Glomerular visceral epithelial cell (primary cell): ENCODE measurements at regions not wholly inside any gene's neighbourhood (a gene's known extent, or its start where the extent isn't known, plus 50 kb on each side); places are given as distances from the start of the nearest gene placed in this dataset.
A peak's percentile ranks its signal among the peaks of the same experiment; 100 is the strongest.

ENCODE experiments used
- DNase-seq: peaks from one replicate; pipeline ENCODE4 v3.0.0-alpha.2; 2016; ENCODE audit errors: extremely low spot score

- DNase-seq = no peak
Observed at GRCh38 chr11:32316858-32317642, 118.3 kb downstream of the WT1 start.

DNA sequence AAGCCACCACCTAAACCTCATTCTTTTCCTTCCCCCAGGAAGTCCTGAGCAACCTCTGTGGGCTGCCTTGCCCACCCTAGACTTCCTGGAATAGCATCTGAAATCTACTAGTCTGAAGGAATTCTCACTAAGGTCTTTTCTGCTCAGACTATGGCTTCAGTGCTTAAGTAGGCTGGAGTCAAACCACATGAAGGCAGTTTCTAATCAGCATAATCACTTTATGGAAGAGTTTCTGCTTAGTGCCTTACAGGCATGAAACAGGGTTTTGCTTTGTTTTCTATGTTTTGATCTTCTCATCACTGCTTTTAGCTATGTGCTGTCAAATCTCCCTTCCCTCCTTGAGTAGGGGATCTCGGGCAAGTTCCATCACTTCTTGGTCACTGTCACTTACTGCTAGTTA, 117.7 kb downstream of the WT1 start:
- DNase-seq = no peak

DNA sequence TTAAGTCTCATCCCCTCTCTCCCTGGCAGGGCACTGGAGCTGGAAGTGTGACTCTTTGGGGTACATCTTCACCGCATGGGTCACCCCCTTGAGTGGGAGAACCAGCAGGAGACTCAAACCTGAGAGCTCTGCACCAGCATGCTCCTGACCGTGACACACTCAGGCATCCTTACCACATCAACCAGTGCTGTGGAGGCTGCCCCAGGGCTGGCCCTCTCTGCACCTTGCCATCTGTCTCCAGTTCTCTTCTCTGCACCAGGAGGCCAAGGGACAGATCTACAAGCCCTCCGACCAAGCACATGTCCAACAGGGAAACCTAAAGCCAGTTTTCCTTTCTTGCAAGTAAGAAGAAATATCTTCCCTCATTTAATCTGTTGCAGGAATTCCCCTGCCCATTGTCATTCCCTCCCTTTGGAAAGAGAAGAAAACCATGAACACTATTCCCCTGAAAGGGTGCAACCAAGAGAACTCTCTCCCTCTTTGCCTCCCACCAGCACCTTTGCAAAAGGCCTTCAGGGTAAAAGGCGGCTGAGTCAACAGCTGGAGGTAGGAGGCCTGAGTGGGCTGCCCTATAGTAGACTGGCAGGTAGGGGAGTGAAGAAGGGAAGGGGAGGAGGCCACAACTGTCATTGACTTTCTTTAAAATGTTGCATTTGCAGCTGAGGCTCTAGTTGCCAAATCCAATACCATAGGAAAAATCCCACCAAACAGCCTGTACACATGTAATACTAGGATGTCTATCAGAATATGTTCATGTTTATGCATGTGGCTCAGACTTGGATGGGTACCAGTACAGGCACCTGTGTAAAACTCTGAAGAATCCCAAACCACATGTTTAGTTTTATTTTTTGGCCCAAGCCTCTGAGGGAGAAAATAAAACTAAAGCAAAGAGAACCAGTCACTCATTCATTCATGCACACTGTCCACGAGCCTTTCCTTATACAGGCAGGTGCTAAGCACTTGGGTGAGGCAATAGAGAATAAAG, 117.0 kb downstream of the WT1 start:
- no peak for DNase-seq

DNA sequence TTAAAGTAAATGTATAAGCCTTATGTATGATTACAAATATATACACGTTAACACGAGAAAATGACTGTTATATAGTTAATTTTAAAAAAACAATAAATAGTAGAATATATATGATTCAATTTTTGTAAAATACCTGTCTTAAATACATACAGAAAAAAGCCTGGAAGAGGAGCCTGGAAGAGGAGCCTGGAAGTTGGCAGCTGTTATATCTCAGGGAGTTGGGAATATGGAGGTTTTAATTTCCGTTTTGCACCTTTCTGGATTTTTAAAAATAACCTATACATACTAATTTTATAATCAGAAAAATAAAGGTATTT, 111.6 kb downstream of the WT1 start:
- no peak for DNase-seq

DNA sequence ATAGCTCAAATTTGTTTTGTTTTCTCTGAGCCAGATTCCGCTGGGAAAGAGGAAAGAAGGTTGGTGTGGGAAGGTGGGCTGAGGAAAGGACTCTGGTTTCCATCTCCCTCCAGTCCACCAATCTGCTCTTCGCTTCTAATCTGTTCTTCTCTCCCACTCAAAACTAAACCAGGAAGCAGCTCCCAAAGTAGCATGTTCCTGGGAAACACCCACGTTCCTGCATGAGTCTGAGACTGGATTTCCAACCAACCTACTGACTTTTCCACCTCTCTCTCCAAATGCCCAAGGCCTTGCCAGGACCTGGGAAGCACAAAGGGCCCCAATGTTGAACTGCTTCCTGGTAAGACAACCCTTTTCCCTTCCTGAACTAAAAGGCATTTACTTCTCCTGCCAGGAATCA, 110.2 kb downstream of the WT1 start:
- no peak for DNase-seq

GRCh38 chr11:32325725-32326124, 109.6 kb downstream of the WT1 start:
- DNase-seq = no peak

DNA sequence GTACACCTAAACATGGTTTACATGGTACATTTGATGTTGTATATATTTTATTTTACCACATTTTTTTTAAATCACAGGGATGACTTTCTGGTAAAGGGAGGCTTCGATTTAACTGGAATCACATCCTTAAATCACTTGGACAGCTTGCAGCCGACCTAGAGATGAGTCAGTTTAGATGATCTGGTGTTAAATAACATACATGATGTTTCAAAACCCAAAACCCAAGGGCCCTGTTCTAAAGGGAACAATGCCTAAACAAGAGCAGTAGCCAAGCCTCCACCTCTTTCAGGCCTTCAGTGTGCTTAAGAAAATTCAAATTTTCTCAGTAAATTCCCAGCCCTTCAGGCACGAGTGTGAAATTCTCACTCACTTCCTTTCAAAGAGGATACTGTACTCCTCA, 108.8 kb downstream of the WT1 start:
- DNase-seq = no peak

- no peak for DNase-seq
Observed at GRCh38 chr11:32328392-32328791, 106.9 kb downstream of the WT1 start.

DNA sequence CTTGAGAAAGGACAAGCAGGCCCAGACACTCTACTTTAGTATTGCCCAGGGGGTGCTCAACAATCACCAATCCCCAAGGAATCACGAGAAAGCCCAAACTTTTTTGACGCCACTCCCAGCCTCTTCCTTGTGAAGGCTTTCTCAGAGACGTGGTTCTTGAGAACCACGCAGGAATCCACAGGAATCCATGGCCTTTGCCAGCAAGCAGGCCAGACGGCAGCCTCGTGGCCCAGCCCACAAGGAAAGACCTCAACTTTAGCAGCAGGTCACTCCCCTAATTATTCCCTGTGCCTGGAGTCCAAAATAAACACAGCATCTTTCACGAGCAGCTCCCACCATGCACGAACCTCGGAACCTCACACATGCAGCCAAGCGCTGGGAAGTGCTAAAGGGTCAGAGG, 104.2 kb downstream of the WT1 start:
- no peak for DNase-seq

DNA sequence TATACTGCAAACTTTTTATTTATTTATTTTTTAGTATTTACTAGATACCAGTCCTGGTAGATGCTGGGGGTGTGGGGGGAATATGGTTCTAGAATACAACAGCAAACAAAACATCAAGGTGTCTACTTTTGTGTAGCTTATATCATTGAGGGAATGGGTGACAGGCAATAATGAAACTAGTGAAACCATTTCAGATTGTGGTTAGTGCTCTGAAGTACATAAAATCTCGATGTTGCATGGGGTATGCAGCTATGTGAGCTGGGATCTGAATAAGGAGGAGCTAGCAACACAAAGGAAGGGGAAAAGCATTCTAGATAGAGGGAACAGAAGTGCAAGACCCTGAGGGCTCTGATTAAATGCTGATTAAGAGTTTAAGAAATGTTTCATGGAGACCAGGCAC, 103.5 kb downstream of the WT1 start:
- DNase-seq = no peak

GRCh38 chr11:32332990-32333319, 102.4 kb downstream of the WT1 start:
- DNase-seq = no peak

DNA sequence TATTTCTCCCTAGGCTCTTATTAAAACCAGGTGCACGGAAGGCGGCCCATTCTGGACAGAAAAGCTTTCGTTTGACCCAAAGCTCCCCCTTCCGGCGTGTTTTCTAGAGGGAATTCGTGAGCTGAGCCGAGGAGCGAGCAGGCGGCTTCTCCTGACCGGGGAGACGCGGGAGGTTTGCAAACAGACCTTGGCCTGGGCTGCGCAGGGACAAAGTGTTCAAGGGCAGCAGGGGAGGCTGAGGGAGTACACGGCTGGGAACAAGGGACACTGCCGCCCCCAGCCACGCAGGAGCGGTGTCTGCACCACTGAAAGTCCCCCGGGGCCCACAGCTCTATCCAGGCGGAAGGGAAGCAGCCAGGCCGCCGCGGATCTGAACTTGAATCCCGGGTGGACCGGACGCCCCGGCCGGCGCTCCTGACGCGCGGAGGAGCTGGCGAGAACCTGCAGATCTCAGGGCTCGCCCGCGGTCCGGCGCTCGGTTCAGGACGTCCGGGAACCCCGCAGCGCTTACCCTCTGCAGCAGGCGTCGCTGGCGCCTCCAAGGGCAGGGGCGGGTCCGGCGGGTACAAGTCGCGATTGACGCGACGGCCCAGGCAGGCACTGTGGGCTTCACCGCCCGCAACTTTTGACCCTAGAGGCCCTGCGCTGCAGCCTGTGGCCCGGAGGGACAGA, 101.9 kb downstream of the WT1 start:
- peak; percentile 8 for DNase-seq

DNA sequence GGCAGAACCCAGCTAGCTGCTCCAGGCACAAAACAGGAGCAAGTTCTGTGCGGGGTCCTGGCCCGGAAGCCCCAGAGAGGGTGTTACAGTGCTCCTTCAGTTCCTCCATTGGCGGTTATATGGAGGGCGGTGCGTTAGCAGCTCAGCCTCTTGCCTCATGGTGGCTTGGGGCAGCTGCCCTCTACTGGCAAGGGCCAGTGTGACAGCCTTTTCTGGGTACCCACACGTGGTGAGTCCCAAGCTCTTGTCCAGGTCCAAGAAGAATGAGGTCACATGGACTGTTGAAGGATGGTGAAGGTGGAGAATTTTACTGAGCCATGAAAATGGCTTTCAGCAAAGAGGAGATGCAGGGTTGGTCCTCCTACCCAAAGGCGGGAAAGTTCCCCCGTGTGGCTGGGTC, 100.5 kb downstream of the WT1 start:
- DNase-seq = no peak
